Activated CD8-positive, alpha-beta memory T cell treated with anti-CD3 and anti-CD28 coated beads for 24 hours (primary cell): ENCODE measurements at regions not wholly inside any gene's neighbourhood (a gene's known extent, or its start where the extent isn't known, plus 50 kb on each side); places are given as distances from the start of the nearest gene placed in this dataset.

Source experiments
- DNase-seq: peaks from one replicate; pipeline ENCODE4 v3.0.0-alpha.2; 2020

DNA sequence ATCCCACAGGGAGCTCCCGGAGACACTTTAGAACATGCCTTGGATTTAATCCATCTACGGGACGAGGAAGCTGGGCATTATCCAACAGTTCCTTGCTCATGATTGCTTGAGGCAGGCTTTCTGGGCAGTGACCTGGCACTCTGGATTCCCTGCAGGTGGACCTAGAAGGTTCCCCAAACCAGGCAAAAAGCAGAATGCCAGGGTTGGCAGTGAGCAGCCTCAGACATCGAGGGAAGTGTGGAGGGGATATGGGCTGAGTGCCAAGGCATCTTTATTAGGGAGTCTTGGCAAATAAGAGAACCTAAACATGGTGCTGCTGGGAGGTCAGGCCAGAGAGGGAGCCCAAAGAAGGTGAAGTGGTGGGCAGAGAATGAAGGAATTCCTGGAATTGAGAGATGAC lies 158.5 kb downstream of the CD83 start:
- no peak for DNase-seq

DNA sequence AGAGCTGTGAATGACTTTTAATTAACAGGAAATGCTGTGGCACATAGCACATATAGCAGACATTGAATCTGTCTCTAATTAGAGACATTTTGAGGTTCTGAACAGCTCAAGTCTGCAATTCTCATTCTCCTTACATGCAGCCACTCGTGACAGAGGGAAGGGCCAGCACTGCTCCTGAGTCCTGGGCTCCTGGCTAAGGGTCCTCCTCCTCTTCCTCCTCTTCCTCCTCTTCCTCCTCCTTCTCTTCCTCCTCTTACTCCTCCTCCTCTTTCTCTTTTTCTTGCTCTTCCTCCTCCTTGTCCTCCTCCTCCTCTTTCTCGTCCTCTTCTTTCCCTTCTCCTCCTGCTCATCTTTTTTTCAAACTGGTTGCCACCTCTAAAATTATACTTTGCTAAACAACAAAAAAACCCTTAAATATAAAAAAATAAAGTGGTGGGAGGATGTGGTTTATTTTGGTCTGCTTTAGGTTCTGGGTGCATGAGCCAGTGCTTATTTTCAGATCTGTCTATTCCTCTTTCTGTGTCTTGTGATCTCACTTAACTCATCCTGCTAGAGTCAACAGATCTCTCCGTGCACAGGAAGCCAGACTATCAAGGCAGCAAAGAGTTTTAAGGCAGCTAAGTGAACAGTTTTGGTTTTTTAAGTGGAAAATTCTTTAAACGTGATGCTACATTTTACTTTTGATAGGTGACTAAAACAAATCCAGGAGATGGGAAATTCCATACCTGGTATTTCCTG lies 159.3 kb downstream of the CD83 start:
- no peak for DNase-seq

DNA sequence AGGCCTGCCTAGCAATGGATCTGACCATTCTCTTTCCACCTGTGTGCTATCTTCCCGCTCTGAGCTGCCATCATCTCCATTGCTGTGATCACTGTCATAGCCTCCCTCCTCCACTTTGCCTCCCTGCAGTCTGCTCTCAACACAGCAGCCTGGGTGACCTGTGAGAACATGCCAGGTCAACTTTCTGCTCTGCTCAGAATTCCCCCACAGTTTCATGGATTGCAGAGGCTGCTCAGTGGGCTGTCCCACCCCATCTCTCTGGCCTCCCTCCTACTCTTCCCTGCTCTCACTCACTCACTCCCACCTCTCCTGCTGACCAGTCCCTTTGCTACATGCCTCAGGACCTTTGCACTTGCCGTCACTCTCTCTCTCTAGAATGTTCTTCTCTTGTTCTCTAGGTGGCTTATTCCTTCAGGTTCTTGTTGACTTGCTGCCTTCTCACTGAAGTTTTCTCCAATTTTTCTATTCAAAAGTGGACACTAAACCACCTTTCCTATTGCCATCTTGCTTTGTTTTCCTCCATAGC lies 159.9 kb downstream of the CD83 start:
- no peak for DNase-seq

DNA sequence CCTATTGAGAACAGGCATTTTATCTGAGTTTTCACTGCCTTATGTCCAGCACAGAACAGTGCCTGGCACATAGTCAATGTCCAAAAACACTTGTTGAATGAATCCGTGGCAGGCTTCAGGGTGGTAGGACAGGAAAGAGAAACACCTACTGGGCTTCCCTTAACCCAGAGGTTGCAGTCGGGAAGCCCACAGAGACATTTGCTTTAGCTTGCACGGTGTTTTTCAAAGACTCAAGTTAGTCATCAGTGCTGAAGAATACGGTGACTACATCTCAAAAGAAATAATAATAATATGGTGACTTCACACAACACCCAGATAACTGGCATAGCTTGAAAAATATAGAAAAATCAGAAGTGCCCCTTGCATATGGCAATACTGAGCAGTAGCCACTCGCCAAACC lies 160.4 kb downstream of the CD83 start:
- no peak for DNase-seq

DNA sequence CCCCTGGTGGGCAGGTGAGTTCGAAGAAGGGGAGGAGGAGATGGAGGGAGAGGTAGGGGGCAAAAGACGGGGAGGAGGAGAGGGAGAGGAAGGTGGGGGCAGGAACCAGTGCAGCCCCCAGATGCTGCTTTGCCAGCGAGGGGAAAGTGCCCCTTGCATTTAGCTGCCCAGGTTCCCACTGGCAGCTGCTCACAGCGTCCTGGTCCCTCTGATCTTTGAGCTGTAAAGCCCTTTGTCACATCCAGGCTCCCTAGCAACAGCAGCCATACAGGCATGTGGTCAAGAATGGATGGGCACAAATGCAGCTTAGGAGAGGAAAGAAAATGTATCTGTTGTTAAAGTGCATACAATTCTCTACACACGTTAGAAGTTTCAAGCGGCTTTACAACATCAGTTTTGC lies 160.9 kb downstream of the CD83 start:
- DNase-seq: no peak

DNA sequence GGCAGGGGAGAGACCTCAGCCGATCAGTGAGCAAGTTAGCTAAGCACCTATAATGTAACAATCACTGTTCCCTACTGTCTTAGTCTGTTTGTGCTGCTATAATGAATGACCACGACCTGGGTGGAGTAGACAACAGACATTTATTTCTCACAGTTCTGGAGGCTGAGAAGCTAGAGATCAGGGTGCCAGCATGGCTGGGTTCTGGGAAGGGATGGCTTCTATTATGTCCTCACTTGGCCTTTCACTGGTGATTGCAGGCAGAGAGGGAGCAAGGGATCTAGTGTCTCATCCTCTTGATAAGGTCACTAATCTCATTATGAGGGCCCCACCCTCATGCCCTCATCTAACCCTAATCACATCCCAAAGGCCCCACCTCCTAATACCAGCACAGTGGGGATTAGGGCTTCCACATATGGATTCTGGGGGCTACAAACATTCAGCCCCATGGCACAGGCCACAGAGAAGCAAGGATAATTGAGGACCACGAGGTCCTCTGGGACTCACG lies 162.5 kb downstream of the CD83 start:
- DNase-seq: no peak

DNA sequence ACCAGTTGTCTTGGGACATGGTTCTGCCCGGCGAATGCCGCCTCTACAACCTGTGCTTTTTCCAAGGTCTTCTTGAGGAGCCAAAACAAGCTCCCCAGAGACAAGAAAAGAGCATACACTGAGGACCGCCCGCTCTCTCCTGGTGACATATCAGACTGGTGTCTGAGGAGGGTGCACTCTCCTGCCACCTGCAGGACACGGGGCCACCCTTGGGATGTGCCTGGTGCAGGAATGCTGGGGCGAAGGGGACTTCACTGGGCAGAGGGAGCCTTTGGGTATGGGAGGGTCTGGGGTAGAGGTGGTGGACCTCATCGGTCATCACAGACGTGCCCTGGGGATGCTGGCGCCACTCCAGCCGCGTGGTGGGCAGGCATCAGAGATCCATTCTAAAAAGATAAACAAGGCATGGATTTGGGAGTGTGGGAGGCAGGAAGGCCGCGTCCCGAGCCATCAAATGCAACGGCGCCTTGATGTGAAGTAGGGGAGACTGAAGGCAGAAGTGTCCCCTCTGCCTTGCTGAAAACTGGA lies 163.3 kb downstream of the CD83 start:
- no peak for DNase-seq

DNA sequence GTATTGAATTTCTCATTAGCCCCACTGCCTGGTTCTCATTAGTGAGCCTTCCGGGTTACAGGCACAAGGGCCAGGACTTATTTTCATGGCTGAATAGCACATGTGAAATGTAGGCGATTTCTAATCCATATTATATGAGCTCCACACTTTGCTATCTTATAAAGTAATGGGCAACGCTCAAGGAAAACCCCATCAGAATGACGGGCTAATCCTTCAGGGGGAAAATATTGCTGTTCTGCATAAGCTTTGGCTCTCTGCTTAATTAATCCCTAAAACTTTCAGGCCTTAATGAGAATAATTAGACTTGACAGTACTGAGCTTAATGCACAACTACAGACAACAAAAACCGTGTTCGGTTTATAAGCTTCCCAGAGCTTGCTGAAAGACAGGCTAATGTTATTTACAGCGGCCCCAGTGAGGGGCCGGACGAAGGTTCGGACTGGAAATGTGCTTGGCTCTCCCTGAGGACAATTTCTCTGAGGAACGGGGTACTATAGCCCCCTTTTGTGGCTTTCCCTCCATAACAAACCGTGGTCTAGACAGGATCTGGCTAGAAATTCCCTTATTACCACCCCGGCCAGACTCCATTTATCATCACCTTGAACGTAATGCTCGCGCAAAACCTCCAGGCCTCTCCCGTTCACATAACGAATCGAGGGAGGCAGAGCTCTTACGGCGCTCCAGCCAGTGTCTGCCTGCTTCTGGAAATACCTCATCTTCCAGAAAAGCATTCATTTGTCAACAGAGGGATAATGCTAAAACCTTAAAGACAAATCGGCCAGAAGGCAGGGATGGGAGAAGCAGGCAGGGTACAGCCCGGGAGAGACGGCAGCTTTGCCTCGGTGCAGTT lies 164.5 kb downstream of the CD83 start:
- no peak for DNase-seq

DNA sequence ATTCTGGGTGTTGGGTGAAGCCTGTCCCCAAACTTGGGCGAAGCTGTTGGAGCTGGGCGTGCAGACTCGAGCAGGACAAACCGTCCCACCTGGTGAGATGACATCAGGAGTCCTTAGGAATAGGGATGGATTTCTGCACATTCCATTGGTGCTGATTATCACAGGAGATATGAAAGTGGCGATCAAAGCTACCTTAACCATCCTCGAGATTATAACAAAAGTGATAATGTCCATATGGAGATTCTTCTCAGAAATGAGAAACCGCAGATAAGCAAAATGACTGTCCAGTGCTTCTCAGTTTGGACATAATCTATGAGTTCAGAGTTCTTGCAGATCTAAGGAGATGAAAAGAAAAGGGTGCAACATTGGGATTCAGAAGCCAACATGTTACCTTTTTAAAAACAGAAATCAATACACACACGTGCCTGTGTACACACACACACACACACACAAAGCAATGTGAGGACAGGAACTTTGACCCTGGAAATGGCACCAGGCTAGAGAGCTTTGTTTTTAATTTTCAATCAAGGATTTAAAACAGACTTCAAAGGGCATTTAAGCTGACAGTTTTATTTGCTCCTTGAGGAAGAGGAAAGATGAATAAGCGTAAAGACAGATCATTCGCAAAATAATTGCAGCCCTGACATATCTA lies 165.4 kb downstream of the CD83 start:
- no peak for DNase-seq

DNA sequence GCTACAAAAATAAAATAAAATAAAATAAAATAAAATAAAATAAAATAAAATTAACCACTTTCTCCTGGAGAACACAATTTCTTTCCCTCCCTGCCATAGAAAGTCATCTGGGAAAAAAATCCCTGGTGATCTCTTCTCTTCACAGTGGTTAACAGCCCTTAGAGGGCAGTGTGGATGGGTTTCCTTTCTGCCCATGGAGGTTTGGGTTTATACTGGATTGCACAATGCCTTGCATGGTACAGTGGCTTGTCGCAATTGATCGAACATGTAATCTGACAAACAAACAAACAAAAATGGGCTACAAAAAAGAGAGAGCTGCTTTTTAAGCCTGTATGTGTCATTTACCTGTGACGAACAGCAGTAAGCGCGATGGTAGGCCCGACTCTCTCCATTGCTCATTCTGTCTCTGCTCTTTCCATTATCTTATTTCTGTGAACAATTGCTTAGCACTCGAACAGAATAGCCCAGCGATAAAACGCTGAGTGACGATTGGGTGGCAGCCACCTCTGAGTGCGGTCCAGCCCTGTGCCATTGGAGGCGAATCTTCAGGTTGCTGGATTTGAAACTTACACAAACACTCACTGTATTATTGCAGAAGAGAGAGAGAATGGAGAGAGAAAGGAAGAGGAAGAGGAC lies 166.1 kb downstream of the CD83 start:
- DNase-seq: no peak

DNA sequence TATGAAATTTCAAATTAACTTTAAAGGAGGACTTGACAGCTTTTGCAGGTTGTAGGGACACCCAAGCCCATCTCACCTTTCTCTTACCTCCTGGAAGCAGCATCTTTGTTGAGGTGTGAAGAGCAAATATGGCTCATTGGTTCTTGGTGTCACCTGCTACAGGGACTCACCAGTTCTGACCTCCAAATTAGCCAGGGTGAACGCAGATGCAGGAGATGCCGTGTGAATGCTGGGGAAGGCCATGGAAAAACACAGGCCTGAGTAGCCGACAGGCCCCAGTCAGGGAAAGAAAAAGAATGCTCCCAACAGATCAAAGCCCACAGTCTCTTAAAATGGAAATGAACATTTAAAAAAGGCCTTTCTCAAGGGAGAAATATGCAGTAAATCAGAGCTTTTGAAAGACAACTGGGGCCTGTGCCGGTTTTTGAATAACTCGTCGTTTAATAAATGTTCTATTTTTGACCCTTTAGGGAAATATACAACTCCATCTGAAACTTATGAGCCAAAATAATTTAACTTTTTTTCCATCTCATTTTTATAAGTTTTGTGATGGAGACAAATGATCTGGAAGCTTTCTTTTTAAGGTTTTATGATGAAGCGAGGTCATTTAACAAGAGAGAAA lies 167.5 kb downstream of the CD83 start:
- DNase-seq: no peak

DNA sequence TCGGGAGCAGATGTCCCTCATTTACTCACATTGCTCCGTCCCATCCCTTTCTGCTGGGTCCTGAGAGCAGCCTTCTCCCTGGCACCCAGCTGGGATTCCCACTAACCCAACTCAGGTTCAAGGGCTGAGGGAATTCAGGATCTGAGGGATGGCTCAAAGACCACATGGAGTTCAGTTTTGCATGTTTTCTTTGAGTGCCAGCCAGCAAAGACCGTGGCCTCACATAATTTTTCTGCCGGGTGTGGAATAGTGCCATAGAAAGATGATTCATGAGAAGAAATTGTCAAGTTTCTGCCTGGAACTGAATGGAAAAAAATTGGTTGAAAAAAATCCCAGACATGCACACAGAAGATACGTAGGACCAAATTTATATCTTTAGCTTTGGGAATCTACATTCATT lies 168.6 kb downstream of the CD83 start:
- DNase-seq: no peak

DNA sequence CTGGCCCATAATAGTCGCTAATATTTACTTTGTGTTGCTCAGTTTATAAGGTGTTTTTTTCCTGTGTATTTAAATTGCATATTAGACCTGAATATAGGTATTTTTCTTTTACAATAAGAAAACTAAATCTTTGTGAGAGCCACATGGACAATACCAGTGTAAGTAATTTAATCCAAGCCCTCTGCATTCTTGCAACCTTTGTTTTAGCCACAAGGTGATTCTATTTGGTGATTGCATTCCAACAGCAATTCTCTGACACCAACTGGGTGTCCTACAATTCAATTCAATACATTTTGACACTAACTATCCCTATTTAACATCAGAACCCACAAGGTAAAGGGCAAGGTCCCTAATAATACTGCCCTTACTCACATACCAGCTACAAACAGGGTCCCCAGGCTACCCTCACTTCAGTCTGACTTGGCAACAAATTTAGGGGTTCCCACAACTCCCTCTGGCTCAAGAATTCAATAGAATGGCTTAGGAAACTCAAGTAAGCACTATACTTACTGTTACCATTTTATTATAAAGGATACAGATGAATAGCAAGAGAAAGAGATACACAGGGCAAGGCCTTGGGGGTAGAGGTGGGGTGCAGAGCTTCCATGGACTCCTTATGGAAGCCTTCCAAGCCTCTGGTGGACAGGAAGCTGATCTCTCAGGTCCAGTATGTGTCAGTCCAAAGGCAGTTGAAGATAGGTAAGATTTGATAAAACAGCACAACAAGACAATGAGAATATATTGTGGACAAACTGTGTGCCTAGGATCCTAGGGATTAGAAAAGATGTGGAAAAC lies 169.3 kb downstream of the CD83 start:
- no peak for DNase-seq

DNA sequence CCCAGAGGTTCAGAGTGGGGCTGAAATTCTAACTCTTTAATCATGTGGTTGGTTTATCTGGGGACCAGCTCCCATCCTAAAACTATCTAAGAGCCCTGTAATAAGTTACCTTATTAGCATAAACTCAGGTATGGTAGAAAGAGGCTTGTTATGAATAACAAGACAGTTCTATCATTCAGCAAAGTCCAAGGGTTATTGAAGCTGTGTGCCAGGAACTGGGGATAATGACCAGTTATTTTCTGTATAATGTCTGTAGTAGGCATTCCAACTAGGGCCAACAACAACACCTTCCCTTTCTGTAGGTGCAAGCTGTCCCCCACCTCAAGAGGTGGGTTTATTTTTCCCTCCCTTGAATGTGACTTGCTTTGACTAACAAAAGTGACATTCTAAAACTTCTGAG lies 170.1 kb downstream of the CD83 start:
- no peak for DNase-seq

DNA sequence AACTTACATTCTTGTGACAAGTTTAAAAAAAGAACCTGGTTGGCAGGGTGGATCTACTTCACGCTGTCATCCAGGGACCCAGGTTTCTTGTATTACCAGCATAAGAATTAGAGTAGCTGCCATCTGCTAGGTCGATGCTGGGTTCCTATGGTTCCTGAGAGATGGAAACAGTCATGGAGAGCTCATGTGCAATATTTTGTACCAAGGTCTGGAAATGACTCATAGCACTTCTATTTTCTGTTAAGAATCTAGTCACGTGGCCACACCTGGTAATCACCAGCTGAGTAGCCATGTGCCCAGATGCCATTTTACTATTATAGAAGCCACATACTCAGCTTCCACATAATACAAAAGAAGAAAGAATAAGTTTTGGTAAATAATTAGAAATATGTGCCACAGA lies 171.3 kb downstream of the CD83 start:
- no peak for DNase-seq

DNA sequence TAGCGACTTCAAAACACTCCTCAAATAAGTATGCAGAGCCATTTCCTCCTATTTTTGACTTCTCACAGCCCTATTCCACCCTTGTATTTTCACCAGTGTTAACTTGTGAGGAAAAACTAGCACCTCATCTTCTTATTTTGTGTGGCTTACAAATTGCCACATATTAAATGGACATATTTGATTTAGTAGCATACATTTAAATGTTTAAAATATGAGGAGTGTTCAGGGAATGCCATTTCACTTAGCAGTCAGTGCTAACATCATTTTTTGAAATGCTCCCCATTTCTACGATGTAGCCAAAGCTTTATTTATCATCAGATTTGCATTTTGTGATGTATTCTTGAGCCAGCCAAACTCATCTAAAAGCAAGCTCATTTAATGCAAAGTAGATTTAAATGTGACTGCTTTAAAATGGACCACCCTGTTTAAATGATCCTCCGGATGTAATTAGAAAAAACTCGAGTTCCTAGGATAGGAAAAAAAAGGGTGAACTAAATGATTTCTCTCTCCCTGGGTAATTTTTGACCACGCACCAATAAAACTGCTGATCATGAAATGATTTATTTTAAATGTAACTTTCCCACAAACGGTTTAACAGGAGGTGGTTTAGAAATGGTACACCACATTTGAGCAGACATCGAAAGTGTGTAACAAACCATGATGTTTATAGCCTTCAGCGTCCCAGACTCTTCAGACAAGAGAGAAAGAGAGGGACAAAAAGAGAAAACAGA lies 172.6 kb downstream of the CD83 start:
- no peak for DNase-seq

DNA sequence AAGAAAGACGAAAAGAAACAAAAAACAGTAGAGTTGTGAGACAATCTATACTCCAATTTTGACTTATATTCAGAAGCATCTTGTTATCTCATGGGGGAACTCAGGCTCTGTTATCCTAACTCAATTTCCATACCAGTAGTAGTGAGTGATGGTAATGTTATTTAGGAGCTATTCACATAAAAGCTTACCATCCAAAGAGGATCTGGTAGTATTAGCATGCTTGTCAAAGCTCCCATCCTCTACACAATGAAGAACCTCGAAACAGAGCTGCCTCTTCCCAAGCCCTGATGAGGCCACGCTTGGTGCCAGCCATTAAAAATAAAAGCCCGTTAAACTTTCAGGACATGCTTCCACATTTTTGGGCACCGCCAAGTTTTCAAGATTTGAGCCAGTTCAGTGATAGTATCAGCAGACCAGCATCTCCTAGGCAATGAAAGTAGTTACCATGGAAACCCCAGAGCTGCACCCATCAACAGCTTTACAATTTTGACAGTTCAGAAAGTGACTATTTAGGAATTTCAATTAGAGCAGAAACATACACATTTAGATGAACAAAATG lies 173.3 kb downstream of the CD83 start:
- DNase-seq: no peak

DNA sequence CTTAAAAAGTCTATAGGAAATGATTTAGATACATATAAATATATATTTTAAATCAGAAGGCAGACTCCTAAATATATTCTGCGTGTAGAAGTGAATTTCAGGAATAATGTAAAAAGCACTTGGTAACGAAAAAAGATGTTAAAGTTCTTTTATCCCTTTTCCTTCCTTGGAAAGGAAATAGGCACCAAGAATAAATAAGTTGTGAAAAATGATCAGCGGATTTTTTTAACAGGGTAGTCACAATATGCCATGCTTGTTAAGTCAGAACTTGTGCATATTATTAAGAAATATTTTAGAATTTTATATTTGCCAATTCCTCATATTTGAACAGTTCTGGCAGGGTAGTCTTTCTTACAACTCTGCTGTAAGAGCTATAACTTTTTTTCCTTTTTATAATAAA lies 173.8 kb downstream of the CD83 start:
- DNase-seq: no peak

DNA sequence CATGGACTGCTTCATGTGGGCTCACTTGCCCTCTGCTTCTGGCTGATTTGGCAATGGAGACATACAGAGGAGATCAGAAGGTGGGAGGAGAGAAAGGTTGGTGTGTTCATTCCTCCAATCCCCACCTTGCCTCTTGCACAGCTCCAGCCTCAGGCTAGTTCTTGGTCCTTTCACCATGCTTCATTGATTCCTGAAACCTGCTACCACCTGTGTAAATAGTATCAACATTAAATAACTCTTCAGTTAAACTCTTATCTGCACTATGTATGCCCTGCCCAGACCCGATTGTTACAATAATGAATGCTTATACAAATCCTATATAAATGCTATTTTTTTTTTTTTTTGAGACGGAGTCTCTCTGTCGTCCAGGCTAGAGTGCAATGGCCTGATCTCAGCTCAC lies 174.5 kb downstream of the CD83 start:
- DNase-seq: no peak

DNA sequence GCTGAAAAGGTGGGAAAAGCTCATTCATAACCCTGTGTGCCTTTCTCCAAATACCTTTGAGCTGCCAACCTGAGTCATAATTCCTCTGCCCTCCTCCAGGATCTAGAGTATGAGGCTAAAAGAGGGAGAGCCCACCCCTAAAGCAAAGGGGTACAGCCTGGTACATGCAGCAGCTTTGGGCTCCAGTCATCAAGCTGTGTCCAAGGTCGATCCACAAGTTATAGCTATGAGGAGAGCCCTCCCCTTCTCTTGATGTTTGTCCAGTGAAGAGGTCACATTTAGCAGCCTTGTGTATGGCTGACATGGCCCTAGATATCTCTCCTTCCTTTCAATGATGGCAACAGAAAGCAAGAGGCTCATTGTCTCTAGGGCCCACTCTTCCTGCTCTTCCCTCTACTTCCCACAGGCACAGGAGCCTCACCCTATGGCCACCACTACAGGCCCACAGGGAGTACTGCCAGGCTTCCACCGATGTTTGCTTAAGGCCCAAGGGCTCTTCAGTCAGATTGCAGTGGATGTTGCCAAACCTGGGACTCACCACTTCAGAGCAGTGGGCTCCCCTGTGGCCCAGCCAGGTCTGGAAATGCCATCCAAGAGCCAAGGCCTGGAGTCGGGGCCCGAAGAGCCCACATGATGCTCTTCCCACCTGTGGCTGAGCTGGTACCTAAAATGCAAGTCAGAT lies 176.8 kb downstream of the CD83 start:
- DNase-seq: no peak
